ENCODE measurements at regions not wholly inside any gene's neighbourhood (a gene's known extent, or its start where the extent isn't known, plus 50 kb on each side); places are given as distances from the start of the nearest gene placed in this dataset.

DNA sequence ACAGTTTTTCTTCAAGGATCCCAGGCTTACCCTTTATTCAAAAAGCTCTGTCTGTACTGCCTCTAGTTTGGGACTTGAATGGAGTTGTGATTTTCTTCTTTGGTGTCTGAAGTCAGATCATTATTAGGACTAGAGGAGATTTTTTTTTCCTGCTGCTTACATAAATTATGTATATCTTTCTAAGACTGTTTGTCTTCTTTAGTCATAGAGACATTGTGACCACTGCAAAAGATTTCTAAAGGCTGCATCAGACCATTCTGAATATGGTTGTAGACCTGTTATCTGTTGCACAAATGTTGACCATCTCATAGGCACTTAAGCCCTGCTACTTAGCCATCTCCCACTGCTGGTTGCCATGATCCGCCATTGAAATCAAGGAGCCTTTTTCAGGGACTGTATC lies 238.5 kb upstream of the SMARCA2 start:
- H4K20me1 ChIP-seq (ENCODE audit: insufficient read depth, low read length) = no peaks in the 10 kb centered on the region
- H2AFZ ChIP-seq (ENCODE audit: insufficient read depth, low read depth, low read length, poor library complexity, severe bottlenecking) = no peak overlapping the region
- TF ChIP-seq, protein P1, sequence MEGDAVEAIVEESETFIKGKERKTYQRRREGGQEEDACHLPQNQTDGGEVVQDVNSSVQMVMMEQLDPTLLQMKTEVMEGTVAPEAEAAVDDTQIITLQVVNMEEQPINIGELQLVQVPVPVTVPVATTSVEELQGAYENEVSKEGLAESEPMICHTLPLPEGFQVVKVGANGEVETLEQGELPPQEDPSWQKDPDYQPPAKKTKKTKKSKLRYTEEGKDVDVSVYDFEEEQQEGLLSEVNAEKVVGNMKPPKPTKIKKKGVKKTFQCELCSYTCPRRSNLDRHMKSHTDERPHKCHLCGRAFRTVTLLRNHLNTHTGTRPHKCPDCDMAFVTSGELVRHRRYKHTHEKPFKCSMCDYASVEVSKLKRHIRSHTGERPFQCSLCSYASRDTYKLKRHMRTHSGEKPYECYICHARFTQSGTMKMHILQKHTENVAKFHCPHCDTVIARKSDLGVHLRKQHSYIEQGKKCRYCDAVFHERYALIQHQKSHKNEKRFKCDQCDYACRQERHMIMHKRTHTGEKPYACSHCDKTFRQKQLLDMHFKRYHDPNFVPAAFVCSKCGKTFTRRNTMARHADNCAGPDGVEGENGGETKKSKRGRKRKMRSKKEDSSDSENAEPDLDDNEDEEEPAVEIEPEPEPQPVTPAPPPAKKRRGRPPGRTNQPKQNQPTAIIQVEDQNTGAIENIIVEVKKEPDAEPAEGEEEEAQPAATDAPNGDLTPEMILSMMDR (IDR thresholded peaks at IDR 0.05) = no peak
- Mint-ChIP-seq H3K36me3 (no peaks in the 10 kb centered on the region), H3K27ac (no peak overlapping the region), H3K4me1 (no peaks in the 10 kb centered on the region), H3K27me3 (ENCODE audit: low read depth in 3 of 3) (peaks cover 0 to 2% (median under 1%) of the 10 kb centered on the region in 3 donors), H3K9me3 (peaks cover 0 to 7% (median 2%) of the 10 kb centered on the region in 7 donors), H3K4me3 (no peak overlapping the region)
- H3K9me3 ChIP-seq (replicated peaks in 1 of 2; ENCODE audit: control insufficient read depth in 1 of 2, insufficient read depth in 1 of 2, low read length in 2 of 2) = no peaks in the 10 kb centered on the region
- no peak for DNase-seq
- H3K27ac ChIP-seq (ENCODE audit: low read depth in 1 of 2, low read length in 2 of 2) = no peak overlapping the region
- H3K79me2 ChIP-seq (ENCODE audit: insufficient read depth, low read length) = no peaks in the 10 kb centered on the region
- no peak overlapping the region for H3K4me2 ChIP-seq (replicated peaks; ENCODE audit: extremely low read depth, low read length, poor library complexity, severe bottlenecking)
- no peaks in the 10 kb centered on the region for H3K27me3 ChIP-seq (ENCODE audit: control insufficient read depth in 2 of 2, insufficient read depth in 2 of 2, low read length in 2 of 2)
- no peaks in the 10 kb centered on the region for H3K4me1 ChIP-seq (ENCODE audit: control insufficient read depth in 1 of 2, insufficient read depth in 2 of 2, low read length in 2 of 2)
- intact Hi-C loops (cut with micrococcal nuclease) = no loop called here
- no peak overlapping the region for H3K4me3 ChIP-seq (replicated peaks in 1 of 3; ENCODE audit: low read depth in 2 of 3, low read length in 3 of 3)
- no peak overlapping the region for H3K9ac ChIP-seq (ENCODE audit: insufficient read depth, low read length, poor library complexity, severe bottlenecking)
- no peaks in the 10 kb centered on the region for H3K36me3 ChIP-seq (replicated peaks in 1 of 2; ENCODE audit: control insufficient read depth in 1 of 2, insufficient read depth in 2 of 2, low read length in 2 of 2)
- WGBS (ENCODE audit: insufficient coverage) = no CpG with 5 or more reads among the region's 1 CpG

- no peaks in the 10 kb centered on the region for H3K4me1 Mint-ChIP-seq
- intact Hi-C loops (cut with micrococcal nuclease) = no loop called here
- Histone ChIP-seq H3K36me3 (replicated peaks in 1 of 2; ENCODE audit: control insufficient read depth in 1 of 2, insufficient read depth in 2 of 2, low read length in 2 of 2) (no peaks in the 10 kb centered on the region), H3K27me3 (ENCODE audit: control insufficient read depth in 2 of 2, insufficient read depth in 2 of 2, low read length in 2 of 2) (no peaks in the 10 kb centered on the region), H3K4me2 (replicated peaks; ENCODE audit: extremely low read depth, low read length, poor library complexity, severe bottlenecking) (no peak overlapping the region), H3K27ac (ENCODE audit: low read depth in 1 of 2, low read length in 2 of 2) (no peak overlapping the region), H3K9me3 (replicated peaks in 1 of 2; ENCODE audit: control insufficient read depth in 1 of 2, insufficient read depth in 1 of 2, low read length in 2 of 2) (peaks cover 0 to 2% of the 10 kb centered on the region in 2 donors), H3K4me3 (replicated peaks in 1 of 3; ENCODE audit: low read depth in 2 of 3, low read length in 3 of 3) (no peak overlapping the region), H2AFZ (ENCODE audit: insufficient read depth, low read depth, low read length, poor library complexity, severe bottlenecking) (no peak overlapping the region), H3K4me1 (ENCODE audit: control insufficient read depth in 1 of 2, insufficient read depth in 2 of 2, low read length in 2 of 2) (no peaks in the 10 kb centered on the region), H3K9ac (ENCODE audit: insufficient read depth, low read length, poor library complexity, severe bottlenecking) (no peak overlapping the region), H4K20me1 (ENCODE audit: insufficient read depth, low read length) (no peaks in the 10 kb centered on the region), H3K79me2 (ENCODE audit: insufficient read depth, low read length) (no peaks in the 10 kb centered on the region)
- DNase-seq = no peak
- no peaks in the 10 kb centered on the region for H3K36me3 Mint-ChIP-seq
- peaks cover 1 to 5% (median 2%) of the 10 kb centered on the region in 7 donors for H3K9me3 Mint-ChIP-seq
- WGBS (ENCODE audit: insufficient coverage) = no CpG with 5 or more reads among the region's 6 CpGs
- no peak overlapping the region for H3K27ac Mint-ChIP-seq
- no peak overlapping the region for H3K4me3 Mint-ChIP-seq
- H3K27me3 Mint-ChIP-seq (ENCODE audit: low read depth in 3 of 3) = peaks cover 1 to 2% (median 1%) of the 10 kb centered on the region in 3 donors
- TF ChIP-seq, protein P1 (IDR thresholded peaks at IDR 0.05) = no peak
Observed at GRCh38 chr9:1791191-1791590, 224.0 kb upstream of the SMARCA2 start.

Data from CD14-positive monocyte (primary cell).